GM18508 (cell line): ENCODE measurements at regions not wholly inside any gene's neighbourhood (a gene's known extent, or its start where the extent isn't known, plus 50 kb on each side); places are given as distances from the start of the nearest gene placed in this dataset.

Experiments
- ATAC-seq: cut with Tn5 transposase; IDR thresholded peaks from one replicate; pipeline ENCODE4 v1.9.1; 2021; ENCODE audit warnings: moderate number of reproducible peaks; ENCODE audit not compliant: insufficient read depth, unreplicated experiment

GRCh38 chr11:24070435-24070834 lies 426.4 kb upstream of the LUZP2 start:
- ATAC-seq, result no peak

- ATAC-seq, result no peak
These were observed 418.8 kb upstream of the LUZP2 start for GRCh38 chr11:24078018-24078417.

GRCh38 chr11:24082241-24082640 lies 414.6 kb upstream of the LUZP2 start:
- ATAC-seq, result no peak

- no peak for ATAC-seq
These were observed 414.0 kb upstream of the LUZP2 start for GRCh38 chr11:24082860-24083259.

DNA sequence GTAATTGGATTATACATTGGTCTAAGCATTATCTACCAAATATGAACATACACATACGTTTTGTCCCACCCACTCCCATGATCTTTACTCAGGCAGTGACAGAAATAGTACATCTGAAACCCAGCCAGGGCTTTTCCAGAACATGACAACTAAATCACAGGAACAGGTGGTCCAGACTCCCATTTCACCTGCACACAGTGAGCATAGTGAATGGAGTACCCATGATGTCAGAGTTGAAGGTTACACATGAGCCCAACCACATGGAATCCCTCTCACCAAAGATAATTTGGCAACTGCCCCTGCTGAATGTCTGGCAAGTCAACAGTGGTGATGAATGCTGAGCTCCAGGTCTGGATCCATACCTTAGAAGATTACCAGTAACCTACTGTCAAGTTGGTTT lies 411.9 kb upstream of the LUZP2 start:
- ATAC-seq, result no peak

GRCh38 chr11:24086921-24087320 lies 409.9 kb upstream of the LUZP2 start:
- ATAC-seq, result no peak

- ATAC-seq, result no peak
These were observed 405.3 kb upstream of the LUZP2 start for GRCh38 chr11:24091594-24091993.

- ATAC-seq, result no peak
These were observed 403.5 kb upstream of the LUZP2 start for GRCh38 chr11:24093375-24093774.

DNA sequence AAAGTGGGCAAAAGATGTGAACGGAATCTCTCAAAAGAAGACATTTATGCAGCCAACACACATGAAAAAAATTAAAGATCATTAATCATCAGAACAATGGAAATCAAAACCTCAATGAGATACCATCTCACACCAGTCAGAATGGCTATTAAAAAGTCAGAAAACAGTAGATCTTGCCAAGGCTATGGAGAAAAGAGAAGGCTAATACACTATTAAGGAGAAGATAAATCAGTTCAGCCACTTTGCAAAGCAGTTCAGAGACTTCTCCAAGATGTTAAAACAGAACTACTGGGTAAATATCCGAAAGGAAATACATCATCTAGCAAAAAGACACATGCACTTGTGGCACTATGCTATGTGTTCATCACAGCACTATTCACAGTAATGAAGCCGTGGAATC lies 388.2 kb upstream of the LUZP2 start:
- ATAC-seq, result no peak

GRCh38 chr11:24122291-24122690 lies 374.6 kb upstream of the LUZP2 start:
- ATAC-seq, result no peak

GRCh38 chr11:24124876-24125275 lies 372.0 kb upstream of the LUZP2 start:
- ATAC-seq, result no peak

DNA sequence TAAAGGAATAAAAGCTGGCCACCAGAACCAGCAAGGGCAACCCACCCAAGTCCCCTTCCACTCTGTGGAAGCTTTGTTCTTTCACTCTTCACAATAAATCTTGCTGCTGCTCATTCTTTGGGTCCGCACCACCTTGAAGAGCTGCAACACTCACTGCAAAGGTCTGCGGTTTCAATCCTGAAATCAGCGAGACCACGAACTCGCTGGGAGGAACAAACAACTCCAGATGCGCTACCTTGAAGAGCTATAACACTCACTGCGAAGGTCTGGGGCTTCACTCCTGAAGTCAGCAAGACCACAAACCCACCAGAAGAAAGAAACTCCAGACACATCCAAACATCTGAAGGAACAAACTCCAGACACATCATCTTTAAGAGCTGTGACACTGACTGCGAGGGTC lies 365.2 kb upstream of the LUZP2 start:
- no peak for ATAC-seq

DNA sequence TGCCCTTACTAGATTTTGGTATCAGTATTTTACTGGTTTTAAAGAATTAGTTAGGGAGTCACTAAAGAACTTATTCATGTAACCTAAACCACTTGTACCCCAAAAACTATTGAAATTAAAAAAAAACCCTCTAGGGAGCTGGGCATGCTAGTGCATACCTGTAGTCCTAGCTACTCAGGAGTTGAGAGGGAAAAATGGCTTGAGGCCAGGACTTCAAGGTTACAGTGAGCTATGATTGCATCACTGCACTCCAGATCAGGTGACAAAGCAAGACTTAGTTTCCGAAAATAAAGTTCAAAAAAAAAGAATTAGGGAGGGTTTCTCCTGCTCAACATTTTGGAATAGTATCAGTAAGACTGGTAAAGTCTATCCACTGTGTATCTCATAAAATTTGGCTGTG lies 364.4 kb upstream of the LUZP2 start:
- no peak for ATAC-seq

DNA sequence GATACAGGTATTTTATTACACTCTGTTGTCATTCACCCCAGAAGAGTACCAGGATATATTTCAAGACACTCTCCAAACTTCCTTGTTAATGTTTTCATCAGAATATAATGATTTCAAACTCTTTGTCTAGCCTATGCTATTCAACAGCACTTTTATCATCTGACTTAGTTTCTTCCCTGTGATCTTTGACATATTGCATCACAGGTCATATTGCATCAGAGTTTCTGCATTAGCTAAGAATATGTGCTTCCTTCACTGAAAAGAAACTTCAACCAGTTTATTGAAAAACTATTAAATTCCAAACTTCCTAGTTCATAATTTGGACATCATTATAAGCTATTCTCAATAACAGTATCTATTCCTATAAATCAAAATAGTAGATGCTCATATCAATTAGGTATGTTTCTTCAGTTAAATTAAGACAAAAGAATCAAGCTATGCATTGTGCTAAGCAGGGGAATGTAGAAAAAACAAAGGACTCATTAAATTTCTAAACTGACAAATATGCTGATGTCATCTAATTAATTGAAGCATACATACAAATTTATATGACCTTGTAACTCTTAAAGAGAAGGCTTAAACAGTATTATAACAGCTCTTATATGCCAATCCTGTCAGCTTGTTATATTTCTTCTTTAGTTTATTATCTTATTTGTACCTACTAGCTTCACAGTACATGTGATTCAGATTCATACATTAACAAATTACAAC lies 361.8 kb upstream of the LUZP2 start:
- no peak for ATAC-seq

DNA sequence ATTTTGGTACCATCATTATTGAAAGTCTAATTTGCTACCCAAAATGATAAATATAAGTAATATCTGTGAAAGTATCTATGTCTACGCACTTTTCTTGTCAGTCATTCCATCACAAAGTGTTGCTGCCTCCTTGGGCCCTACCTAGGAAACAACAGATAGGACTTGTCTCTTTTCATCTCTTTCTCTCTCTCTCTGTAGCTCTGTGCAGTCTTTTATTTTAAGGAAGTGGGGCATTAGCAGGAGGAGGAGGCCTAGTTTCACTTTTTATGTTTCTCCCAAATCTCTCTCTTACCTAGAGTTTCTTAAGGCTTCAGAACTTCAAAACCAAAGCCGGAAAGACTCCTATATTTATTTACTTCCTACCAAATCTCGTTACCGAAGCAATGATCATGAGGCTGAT lies 354.8 kb upstream of the LUZP2 start:
- ATAC-seq, result no peak

GRCh38 chr11:24145411-24145810 lies 351.4 kb upstream of the LUZP2 start:
- ATAC-seq, result no peak

GRCh38 chr11:24153337-24153736 lies 343.5 kb upstream of the LUZP2 start:
- no peak for ATAC-seq

DNA sequence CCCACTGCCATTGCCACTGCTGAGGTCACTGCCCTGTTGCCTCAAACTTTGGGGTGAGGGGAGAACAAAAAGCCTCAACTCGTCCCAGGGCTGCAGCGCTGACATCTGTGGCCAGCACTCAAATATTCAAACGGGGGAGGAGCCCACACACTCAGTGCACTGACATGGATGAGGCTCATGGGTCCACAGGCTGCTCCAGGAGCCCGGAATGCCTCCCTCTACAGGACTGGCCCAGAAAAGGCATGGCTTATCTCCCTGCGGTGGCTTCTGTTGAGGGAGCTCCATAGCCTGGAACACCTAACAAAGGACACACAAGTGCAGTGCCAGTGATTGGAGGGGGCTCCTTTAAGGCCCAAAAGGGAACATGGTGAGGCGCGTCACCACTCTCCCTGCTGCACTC lies 341.1 kb upstream of the LUZP2 start:
- ATAC-seq, result no peak

GRCh38 chr11:24157316-24157715 lies 339.5 kb upstream of the LUZP2 start:
- no peak for ATAC-seq

DNA sequence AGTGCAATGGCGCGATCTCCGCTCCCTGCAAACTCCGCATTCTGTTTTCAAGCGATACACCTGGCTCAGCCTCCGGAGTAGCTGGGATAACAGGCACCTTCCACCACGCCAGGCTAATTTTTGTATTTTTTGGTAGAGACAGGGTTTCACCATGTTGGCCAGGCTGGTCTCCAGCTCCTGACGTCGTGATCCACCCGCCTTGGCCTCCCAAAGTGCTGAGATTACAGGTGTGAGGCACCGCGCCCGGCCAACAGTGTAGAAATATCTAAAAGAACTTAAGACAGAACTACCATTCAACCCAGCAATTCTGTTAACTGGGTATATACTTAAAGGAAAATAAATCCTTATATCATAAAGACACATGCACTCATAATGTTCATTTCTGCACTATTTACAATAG lies 335.3 kb upstream of the LUZP2 start:
- ATAC-seq, result no peak

- ATAC-seq, result no peak
These were observed 333.7 kb upstream of the LUZP2 start for GRCh38 chr11:24163146-24163545.

DNA sequence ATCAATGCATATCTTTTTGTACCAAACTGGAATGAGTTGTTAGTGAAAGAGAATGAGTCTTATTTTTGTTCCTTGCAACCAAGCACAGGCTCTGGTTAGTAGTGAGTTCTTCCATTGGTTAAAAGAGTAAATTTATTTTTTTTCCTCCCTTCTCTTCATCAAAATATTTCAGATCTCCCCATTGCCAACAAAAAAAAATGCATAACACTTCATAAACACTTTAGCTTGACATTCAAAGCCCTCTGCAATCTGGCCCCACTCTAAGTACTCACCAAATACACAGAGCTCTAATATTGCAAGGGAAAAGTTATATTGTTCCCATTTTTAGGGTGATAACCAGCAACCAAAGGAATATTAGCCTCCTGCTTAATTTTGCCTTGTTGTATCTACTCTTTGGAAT lies 333.0 kb upstream of the LUZP2 start:
- ATAC-seq, result no peak

DNA sequence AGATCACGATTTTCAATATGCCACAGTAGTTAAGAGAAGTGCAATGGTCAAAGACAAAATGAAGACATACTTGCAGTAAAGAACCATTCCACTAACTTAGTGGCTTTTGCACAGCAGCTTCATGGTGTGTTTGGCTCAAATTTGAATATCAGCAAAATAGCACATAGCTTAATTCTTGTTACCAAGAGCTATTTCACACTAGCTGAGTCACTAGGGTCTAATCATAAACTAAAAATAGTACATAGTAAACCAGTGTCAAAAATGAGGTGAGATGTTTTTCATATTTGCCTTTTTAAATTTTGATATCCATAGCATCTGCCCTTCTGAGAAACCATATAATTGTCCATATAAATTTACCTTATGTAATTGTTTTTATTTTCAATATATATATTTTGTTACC lies 325.0 kb upstream of the LUZP2 start:
- no peak for ATAC-seq
